Activated CD4-positive, alpha-beta T cell treated with anti-CD3 and anti-CD28 coated beads, Interleukin-10, Interleukin-2, amounts not matched to agents 100 ng/mL and 50 ng/mL, durations not matched to agents 16 hours and 8 hours (primary cell): ENCODE measurements at regions not wholly inside any gene's neighbourhood (a gene's known extent, or its start where the extent isn't known, plus 50 kb on each side); places are given as distances from the start of the nearest gene placed in this dataset.

Experiments
- DNase-seq: peaks from one replicate; pipeline ENCODE4 v3.0.0-alpha.2; 2020

GRCh38 chr12:75974323-75975187 lies 57.0 kb downstream of the PHLDA1 start:
- no peak for DNase-seq

GRCh38 chr12:75971253-75971652 lies 60.3 kb downstream of the PHLDA1 start:
- no peak for DNase-seq

GRCh38 chr12:75970310-75970709 lies 61.3 kb downstream of the PHLDA1 start:
- DNase-seq, result no peak

- no peak for DNase-seq
These were observed 61.8 kb downstream of the PHLDA1 start for GRCh38 chr12:75969768-75970167.

- DNase-seq, result no peak
These were observed 65.9 kb downstream of the PHLDA1 start for GRCh38 chr12:75965661-75966060.

- no peak for DNase-seq
These were observed 67.4 kb downstream of the PHLDA1 start for GRCh38 chr12:75964150-75964549.

- no peak for DNase-seq
These were observed 69.7 kb downstream of the PHLDA1 start for GRCh38 chr12:75961878-75962277.

- DNase-seq, result no peak
These were observed 70.5 kb downstream of the PHLDA1 start for GRCh38 chr12:75960954-75961661.

GRCh38 chr12:75960086-75960910 lies 71.3 kb downstream of the PHLDA1 start:
- DNase-seq, result no peak

GRCh38 chr12:75959506-75959905 lies 72.1 kb downstream of the PHLDA1 start:
- DNase-seq, result no peak

- DNase-seq, result no peak
These were observed 72.5 kb downstream of the PHLDA1 start for GRCh38 chr12:75959060-75959459.

- DNase-seq, result no peak
These were observed 76.3 kb downstream of the PHLDA1 start for GRCh38 chr12:75955251-75955650.

- DNase-seq, result no peak
These were observed 76.8 kb downstream of the PHLDA1 start for GRCh38 chr12:75954749-75955148.

- DNase-seq, result no peak
These were observed 77.5 kb downstream of the PHLDA1 start for GRCh38 chr12:75954041-75954440.

GRCh38 chr12:75953312-75953906 lies 78.2 kb downstream of the PHLDA1 start:
- no peak for DNase-seq

GRCh38 chr12:75951399-75952278 lies 79.9 kb downstream of the PHLDA1 start:
- DNase-seq, result no peak

- DNase-seq, result no peak
These were observed 84.3 kb downstream of the PHLDA1 start for GRCh38 chr12:75947156-75947723.

GRCh38 chr12:75945581-75945980 lies 86.0 kb downstream of the PHLDA1 start:
- no peak for DNase-seq

GRCh38 chr12:75944905-75945432 lies 86.6 kb downstream of the PHLDA1 start:
- no peak for DNase-seq

- DNase-seq, result peak; percentile 90
These were observed 87.3 kb downstream of the PHLDA1 start for GRCh38 chr12:75944097-75944904.
